HAP-1 (cell line): ENCODE measurements at regions not wholly inside any gene's neighbourhood (a gene's known extent, or its start where the extent isn't known, plus 50 kb on each side); places are given as distances from the start of the nearest gene placed in this dataset.
"Not testable (repeated sequence)": the region's sequence is repeated elsewhere in the genome, so short reads cannot be mapped to it uniquely, and the experiment has no call there.

ENCODE experiments used
- DNase-seq, 2 experiments: peaks; one replicate each; pipeline ENCODE4 v3.0.0-alpha.2; 2016 to 2020; ENCODE audit warnings: low spot score in 2 of 2
- H3K27me3 ChIP-seq: fragments of 250-450 bp; sonication (Bioruptor Pico); 2 replicates; pipeline ENCODE4 v1.5.1; 2020; ENCODE audit warnings: low read depth, mild to moderate bottlenecking, moderate library complexity
- H3K36me3 ChIP-seq: fragments of 250-450 bp; sonication (Bioruptor Pico); replicated peaks from 2 replicates; pipeline ENCODE4 v1.5.1; 2020; ENCODE audit warnings: mild to moderate bottlenecking
- H3K4me1 ChIP-seq: fragments of 250-450 bp; sonication (Bioruptor Pico); 2 replicates; pipeline ENCODE4 v1.5.1; 2020; ENCODE audit warnings: mild to moderate bottlenecking
- H3K4me3 ChIP-seq: fragments of 250-450 bp; sonication (Bioruptor Pico); 2 replicates; pipeline ENCODE4 v1.5.1; 2020; ENCODE audit warnings: mild to moderate bottlenecking, moderate library complexity
- H3K9me3 ChIP-seq: fragments of 250-450 bp; sonication (Bioruptor Pico); 2 replicates; pipeline ENCODE4 v1.5.1; 2020; ENCODE audit warnings: mild to moderate bottlenecking, moderate library complexity
- in situ Hi-C: fragments of 300-500 bp; cut with MboI; formaldehyde crosslinking; loops from 3 replicates; pipeline ENCODE4 v1.14.3; 2020; ENCODE audit warnings: low sequenced_read_pairs, inconsistent platforms, mixed read lengths

- DNase-seq, H3K36me3 ChIP-seq, in situ Hi-C loops, H3K4me3 ChIP-seq, H3K9me3 ChIP-seq, H3K4me1 ChIP-seq, H3K27me3 ChIP-seq: not testable (repeated sequence)
These were observed 856.5 kb downstream of the KCNJ18 start for GRCh38 chr17:22548873-22549272.

GRCh38 chr17:22551695-22552415 lies 859.5 kb downstream of the KCNJ18 start:
- not testable (repeated sequence) for H3K9me3 ChIP-seq, H3K27me3 ChIP-seq, H3K36me3 ChIP-seq, H3K4me1 ChIP-seq, H3K4me3 ChIP-seq, DNase-seq
- in situ Hi-C loops, result loop anchor here (25.0 kb wide), 1 partner anchor 90 kb away; no protein-coding TSS in a partner anchor

- DNase-seq, result no peak
- H3K27me3 ChIP-seq, result no peaks in the 10 kb centered on the region
- H3K9me3 ChIP-seq, result no peaks in the 10 kb centered on the region
- H3K4me1 ChIP-seq, result no peaks in the 10 kb centered on the region
- H3K4me3 ChIP-seq, result no peak overlapping the region
- H3K36me3 ChIP-seq, result no peaks in the 10 kb centered on the region
- in situ Hi-C loops, result loop anchor here (25.0 kb wide), 1 partner anchor 107 kb away; no protein-coding TSS in a partner anchor
These were observed 877.3 kb downstream of the KCNJ18 start for GRCh38 chr17:22569459-22570143.

GRCh38 chr17:22570144-22570845 lies 878.0 kb downstream of the KCNJ18 start:
- Histone ChIP-seq H3K27me3 (no peaks in the 10 kb centered on the region), H3K9me3 (no peaks in the 10 kb centered on the region), H3K4me3 (no peak overlapping the region), H3K36me3 (no peaks in the 10 kb centered on the region), H3K4me1 (no peaks in the 10 kb centered on the region)
- DNase-seq, result no peak
- in situ Hi-C loops, result loop anchor here (25.0 kb wide), 1 partner anchor 108 kb away; no protein-coding TSS in a partner anchor

GRCh38 chr17:22599322-22599721 lies 907.0 kb downstream of the KCNJ18 start:
- Histone ChIP-seq H3K36me3 (no peaks in the 10 kb centered on the region), H3K4me3 (no peak overlapping the region), H3K9me3 (no peaks in the 10 kb centered on the region), H3K27me3 (no peaks in the 10 kb centered on the region), H3K4me1 (no peaks in the 10 kb centered on the region)
- in situ Hi-C loops, result no loop called here
- no peak for DNase-seq

GRCh38 chr17:22600644-22601298 lies 908.4 kb downstream of the KCNJ18 start:
- in situ Hi-C loops, result no loop called here

More at GRCh38 chr17:22600644-22601298, 908.4 kb downstream of the KCNJ18 start:
- Histone ChIP-seq H3K4me3 (no peak overlapping the region), H3K9me3 (no peaks in the 10 kb centered on the region), H3K27me3 (no peaks in the 10 kb centered on the region), H3K36me3 (no peaks in the 10 kb centered on the region), H3K4me1 (no peaks in the 10 kb centered on the region)
- DNase-seq, result no peak
